Hepatocyte (in vitro differentiated cells): ENCODE measurements at regions not wholly inside any gene's neighbourhood (a gene's known extent, or its start where the extent isn't known, plus 50 kb on each side); places are given as distances from the start of the nearest gene placed in this dataset.
A peak's percentile ranks its signal among the peaks of the same experiment; 100 is the strongest.

Source experiments
- DNase-seq: peaks from one replicate; pipeline ENCODE4 v3.0.0-alpha.2; 2016; ENCODE audit warnings: low spot score
- H2AFZ ChIP-seq: fragments of 200-600 bp; sonication (generic); 2 replicates; pipeline ENCODE4 v1.6.0; 2016; ENCODE audit warnings: antibody characterized with exemption, mild to moderate bottlenecking
- H3K27ac ChIP-seq: fragments of 200-600 bp; sonication (generic); 2 replicates; pipeline ENCODE4 v1.5.1; 2016; ENCODE audit warnings: mild to moderate bottlenecking
- H3K27me3 ChIP-seq: fragments of 200-600 bp; sonication (generic); 2 replicates; pipeline ENCODE4 v1.6.1; 2016
- H3K36me3 ChIP-seq: fragments of 200-600 bp; sonication (generic); replicated peaks from 2 replicates; pipeline ENCODE4 v1.5.1; 2016; ENCODE audit warnings: low read depth; ENCODE audit not compliant: insufficient read depth
- H3K4me1 ChIP-seq: fragments of 200-600 bp; sonication (generic); 2 replicates; pipeline ENCODE4 v1.5.1; 2016; ENCODE audit warnings: mild to moderate bottlenecking, moderate library complexity; ENCODE audit not compliant: insufficient read depth
- H3K4me2 ChIP-seq: fragments of 200-600 bp; sonication (generic); 2 replicates; pipeline ENCODE4 v1.6.0; 2016
- H3K4me3 ChIP-seq: fragments of 200-600 bp; sonication (generic); 2 replicates; pipeline ENCODE4 v1.5.1; 2016; ENCODE audit warnings: mild to moderate bottlenecking
- H3K79me2 ChIP-seq: fragments of 200-600 bp; sonication (generic); 2 replicates; pipeline ENCODE4 v1.6.0; 2017; ENCODE audit warnings: mild to moderate bottlenecking
- H3K9me2 ChIP-seq: fragments of 200-600 bp; sonication (generic); replicated peaks from 2 replicates; pipeline ENCODE4 v1.6.0; 2017; ENCODE audit warnings: mild to moderate bottlenecking; ENCODE audit not compliant: insufficient read depth
- H3K9me3 ChIP-seq: fragments of 200-600 bp; sonication (generic); 2 replicates; pipeline ENCODE4 v1.5.1; 2016; ENCODE audit warnings: low read depth, mild to moderate bottlenecking
- H4K20me1 ChIP-seq: fragments of 200-600 bp; sonication (generic); 2 replicates; pipeline ENCODE4 v1.6.0; 2016; ENCODE audit warnings: mild to moderate bottlenecking; ENCODE audit not compliant: insufficient read depth, poor library complexity, severe bottlenecking
- EZH2 ChIP-seq: fragments of 200-600 bp; sonication (generic); IDR thresholded peaks from 2 replicates; pipeline ENCODE4 v1.6.1; 2016; ENCODE audit warnings: antibody characterized with exemption, mild to moderate bottlenecking, borderline replicate concordance
- EZH2phosphoT487 ChIP-seq: fragments of 200-600 bp; sonication (generic); IDR thresholded peaks from one replicate; pipeline ENCODE4 v1.6.1; 2018; ENCODE audit warnings: antibody characterized with exemption, mild to moderate bottlenecking, low read depth, moderate library complexity; ENCODE audit not compliant: unreplicated experiment, severe bottlenecking
- WGBS: methylation state at CpG from one replicate; pipeline ENCODE4 v1.1.6; 2016; ENCODE audit warnings: low lambda C conversion rate; ENCODE audit errors: missing lambda C conversion rate; 5-methylcytosine and 5-hydroxymethylcytosine counted together
- TF ChIP-seq, protein P1 (sequence below): fragments of 200-600 bp; sonication (generic); IDR thresholded peaks from 2 replicates; pipeline ENCODE4 v1.5.1; 2016; ENCODE audit warnings: antibody characterized with exemption, mild to moderate bottlenecking; ENCODE audit not compliant: poor library complexity

DNA sequence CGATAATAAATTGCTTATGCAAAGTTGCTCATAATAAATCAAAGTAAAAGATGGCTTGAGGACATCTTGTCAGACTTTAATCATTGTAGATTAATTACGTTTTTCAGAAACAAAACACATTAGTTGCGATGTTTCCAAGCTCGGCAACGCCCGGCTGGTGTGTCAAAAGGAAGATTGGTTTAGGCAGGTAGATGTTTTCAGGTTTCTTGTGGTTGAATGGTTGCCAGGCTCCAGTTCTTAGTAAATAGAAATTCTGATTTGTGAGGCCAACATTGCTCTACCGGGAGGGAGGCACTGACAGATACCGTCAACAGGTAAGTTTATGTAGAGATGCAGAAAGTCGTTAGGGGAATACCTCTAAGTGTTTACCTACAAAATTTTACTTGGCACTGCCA is 280.3 kb downstream of the NPR3 start:
- 87% methylated on average over 9 of the region's 9 CpGs for WGBS
- Histone ChIP-seq H3K4me3 (no peak overlapping the region), H2AFZ (no peak overlapping the region), H3K9me2 (no peaks in the 10 kb centered on the region), H3K79me2 (no peaks in the 10 kb centered on the region), H3K4me1 (no peaks in the 10 kb centered on the region), H4K20me1 (no peaks in the 10 kb centered on the region), H3K27me3 (no peaks in the 10 kb centered on the region), H3K27ac (no peak overlapping the region), H3K36me3 (no peaks in the 10 kb centered on the region), H3K9me3 (no peaks in the 10 kb centered on the region), H3K4me2 (no peak overlapping the region)
- no peak for TF ChIP-seq EZH2phosphoT487
- TF ChIP-seq, protein P1, sequence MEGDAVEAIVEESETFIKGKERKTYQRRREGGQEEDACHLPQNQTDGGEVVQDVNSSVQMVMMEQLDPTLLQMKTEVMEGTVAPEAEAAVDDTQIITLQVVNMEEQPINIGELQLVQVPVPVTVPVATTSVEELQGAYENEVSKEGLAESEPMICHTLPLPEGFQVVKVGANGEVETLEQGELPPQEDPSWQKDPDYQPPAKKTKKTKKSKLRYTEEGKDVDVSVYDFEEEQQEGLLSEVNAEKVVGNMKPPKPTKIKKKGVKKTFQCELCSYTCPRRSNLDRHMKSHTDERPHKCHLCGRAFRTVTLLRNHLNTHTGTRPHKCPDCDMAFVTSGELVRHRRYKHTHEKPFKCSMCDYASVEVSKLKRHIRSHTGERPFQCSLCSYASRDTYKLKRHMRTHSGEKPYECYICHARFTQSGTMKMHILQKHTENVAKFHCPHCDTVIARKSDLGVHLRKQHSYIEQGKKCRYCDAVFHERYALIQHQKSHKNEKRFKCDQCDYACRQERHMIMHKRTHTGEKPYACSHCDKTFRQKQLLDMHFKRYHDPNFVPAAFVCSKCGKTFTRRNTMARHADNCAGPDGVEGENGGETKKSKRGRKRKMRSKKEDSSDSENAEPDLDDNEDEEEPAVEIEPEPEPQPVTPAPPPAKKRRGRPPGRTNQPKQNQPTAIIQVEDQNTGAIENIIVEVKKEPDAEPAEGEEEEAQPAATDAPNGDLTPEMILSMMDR = no peak
- no peak for DNase-seq

DNA sequence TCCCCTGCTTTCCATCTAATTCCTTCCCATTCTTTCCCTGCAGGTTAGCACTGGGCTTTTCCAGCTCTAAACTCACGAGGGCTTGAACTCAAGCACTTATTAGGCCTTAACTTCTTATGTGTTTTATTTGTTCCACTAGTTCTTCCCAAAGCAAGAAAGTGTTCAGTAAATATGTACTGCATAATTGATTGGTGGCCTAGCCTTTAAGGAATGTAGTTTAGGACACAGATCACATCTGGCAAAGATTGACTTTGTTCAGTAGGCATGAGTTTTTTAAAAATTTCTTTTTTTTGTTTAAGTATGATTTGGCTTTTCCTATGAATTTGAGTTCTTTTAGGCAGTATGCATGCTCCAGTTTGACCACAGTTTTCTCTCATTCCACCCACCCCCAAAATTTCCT is 285.2 kb downstream of the NPR3 start:
- Histone ChIP-seq H2AFZ (no peak overlapping the region), H3K27ac (no peak overlapping the region), H3K4me3 (no peak overlapping the region), H3K36me3 (no peaks in the 10 kb centered on the region), H3K4me1 (no peaks in the 10 kb centered on the region), H3K9me3 (no peaks in the 10 kb centered on the region), H3K9me2 (no peaks in the 10 kb centered on the region), H4K20me1 (no peaks in the 10 kb centered on the region), H3K27me3 (no peaks in the 10 kb centered on the region), H3K4me2 (no peak overlapping the region), H3K79me2 (no peaks in the 10 kb centered on the region)
- 87% methylated on average over 1 of the region's 1 CpG for WGBS
- TF ChIP-seq, protein P1 = no peak
- TF ChIP-seq EZH2phosphoT487 (no peak), EZH2 (no peak)
- no peak for DNase-seq

DNA sequence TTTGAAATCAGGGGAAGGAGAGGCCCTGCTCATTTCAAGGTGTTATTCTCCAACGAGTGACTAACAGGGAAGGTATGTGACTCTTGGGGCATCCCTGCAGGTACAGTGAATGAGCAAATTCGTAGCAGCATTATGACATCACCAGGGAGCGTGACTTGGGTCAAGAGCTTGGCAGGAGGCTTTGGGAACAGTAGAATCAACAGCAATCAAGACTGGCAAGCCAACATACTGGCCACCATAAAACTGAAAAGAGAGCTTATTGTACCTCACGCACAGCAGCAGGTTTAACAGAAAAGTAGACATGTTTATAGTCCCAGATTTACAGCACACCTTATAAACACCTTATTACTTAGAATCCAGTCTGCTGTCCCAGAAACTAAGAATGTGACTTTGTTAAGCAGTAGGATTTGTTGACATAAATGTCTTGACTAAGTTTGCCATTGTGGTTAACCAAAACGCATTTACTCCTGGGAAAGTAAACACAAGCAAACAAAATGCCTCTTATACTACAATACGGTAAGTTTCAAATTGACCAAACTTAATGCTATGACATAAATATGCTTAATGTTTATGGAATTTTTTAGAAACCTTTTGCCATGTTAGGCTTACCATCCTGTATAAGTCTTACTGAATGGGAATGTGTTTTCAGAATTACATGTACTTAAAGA is 297.8 kb downstream of the NPR3 start:
- H3K36me3 ChIP-seq = no peaks in the 10 kb centered on the region
- H3K4me2 ChIP-seq = no peak overlapping the region

DNA sequence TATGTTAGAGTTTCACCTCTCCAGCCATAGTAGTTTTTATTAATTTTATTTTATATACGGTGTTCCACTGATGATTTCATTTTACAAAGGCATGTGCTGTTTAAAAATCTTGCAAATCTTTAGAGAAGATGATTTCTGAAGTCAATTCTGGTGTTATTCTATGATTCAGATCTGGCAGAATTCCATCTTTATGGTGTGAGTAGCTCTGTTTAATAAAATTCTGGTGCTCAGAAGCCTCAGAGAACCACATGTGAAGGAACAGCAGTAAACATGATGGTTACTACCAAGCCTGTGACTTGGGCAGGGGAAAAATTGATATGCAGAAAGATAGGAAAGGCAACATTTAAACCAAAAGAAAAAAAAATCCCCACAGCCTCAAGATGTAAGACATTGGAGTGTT is 299.7 kb downstream of the NPR3 start:
- Histone ChIP-seq H4K20me1 (no peaks in the 10 kb centered on the region), H3K4me2 (no peak overlapping the region), H3K4me1 (no peaks in the 10 kb centered on the region), H2AFZ (no peak overlapping the region), H3K9me2 (no peaks in the 10 kb centered on the region), H3K27ac (no peak overlapping the region), H3K36me3 (no peaks in the 10 kb centered on the region), H3K27me3 (no peaks in the 10 kb centered on the region), H3K4me3 (no peak overlapping the region), H3K79me2 (no peaks in the 10 kb centered on the region), H3K9me3 (peaks cover 9% of the 10 kb centered on the region)
- DNase-seq = no peak
- TF ChIP-seq EZH2 = no peak
- TF ChIP-seq, protein P1 = no peak
- TF ChIP-seq EZH2phosphoT487 = no peak
- WGBS = 85% methylated on average over 1 of the region's 1 CpG

More for the DNA sequence above, 297.8 kb downstream of the NPR3 start:
- H4K20me1 ChIP-seq = no peaks in the 10 kb centered on the region
- peak; percentile 99 for TF ChIP-seq EZH2phosphoT487
- no peak for TF ChIP-seq EZH2
- H3K9me3 ChIP-seq = peaks cover 6% of the 10 kb centered on the region
- no peaks in the 10 kb centered on the region for H3K4me1 ChIP-seq
- H3K27me3 ChIP-seq = no peaks in the 10 kb centered on the region
- 38% methylated on average over 6 of the region's 6 CpGs for WGBS
- no peak overlapping the region for H2AFZ ChIP-seq
- DNase-seq = peak; percentile 66
- H3K79me2 ChIP-seq = no peaks in the 10 kb centered on the region
- H3K9me2 ChIP-seq = no peaks in the 10 kb centered on the region
- H3K4me3 ChIP-seq = no peak overlapping the region
- H3K27ac ChIP-seq = peak overlapping the region; percentile 62
